ENCODE measurements at regions not wholly inside any gene's neighbourhood (a gene's known extent, or its start where the extent isn't known, plus 50 kb on each side); places are given as distances from the start of the nearest gene placed in this dataset.
"Not testable (repeated sequence)": the region's sequence is repeated elsewhere in the genome, so short reads cannot be mapped to it uniquely, and the experiment has no call there.

GRCh38 chr2:76019128-76019527, 308.4 kb upstream of the GCFC2 start:
- DNase-seq (ENCODE audit: low read depth), result no peak
- H3K4me3 ChIP-seq (ENCODE audit: low read depth, low read length), result no peak overlapping the region
- TF ChIP-seq CTCF (IDR thresholded peaks at IDR 0.05; ENCODE audit: insufficient read depth, low read depth, low read length), result no peak

DNA sequence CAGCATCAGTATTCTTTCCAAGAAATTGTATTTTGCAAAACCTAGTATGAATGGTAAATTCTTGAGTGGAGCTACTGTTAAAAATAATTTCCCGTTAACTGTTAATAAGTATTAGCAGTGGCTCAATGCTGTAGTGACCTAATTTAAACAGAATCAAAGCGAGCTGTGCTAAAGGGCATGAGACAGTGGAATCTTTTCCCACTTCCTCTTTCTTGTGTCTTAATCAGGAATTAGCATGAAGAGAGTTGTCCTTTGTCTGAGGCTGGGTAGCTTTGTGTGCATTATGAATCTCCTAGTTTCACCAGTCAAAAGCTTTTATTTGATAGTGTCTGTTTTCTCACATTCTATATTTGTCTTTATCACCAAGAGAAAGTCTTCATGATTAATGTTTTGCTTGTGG, 298.8 kb upstream of the GCFC2 start:
- no peak for DNase-seq (ENCODE audit: low read depth)
- no peak for TF ChIP-seq CTCF (IDR thresholded peaks at IDR 0.05; ENCODE audit: insufficient read depth, low read depth, low read length)
- H3K4me3 ChIP-seq (ENCODE audit: low read depth, low read length), result no peak overlapping the region

- no peak for TF ChIP-seq CTCF (IDR thresholded peaks at IDR 0.05; ENCODE audit: insufficient read depth, low read depth, low read length)
- no peak for DNase-seq (ENCODE audit: low read depth)
- no peak overlapping the region for H3K4me3 ChIP-seq (ENCODE audit: low read depth, low read length)
These were observed 297.4 kb upstream of the GCFC2 start for GRCh38 chr2:76008001-76008702.

DNA sequence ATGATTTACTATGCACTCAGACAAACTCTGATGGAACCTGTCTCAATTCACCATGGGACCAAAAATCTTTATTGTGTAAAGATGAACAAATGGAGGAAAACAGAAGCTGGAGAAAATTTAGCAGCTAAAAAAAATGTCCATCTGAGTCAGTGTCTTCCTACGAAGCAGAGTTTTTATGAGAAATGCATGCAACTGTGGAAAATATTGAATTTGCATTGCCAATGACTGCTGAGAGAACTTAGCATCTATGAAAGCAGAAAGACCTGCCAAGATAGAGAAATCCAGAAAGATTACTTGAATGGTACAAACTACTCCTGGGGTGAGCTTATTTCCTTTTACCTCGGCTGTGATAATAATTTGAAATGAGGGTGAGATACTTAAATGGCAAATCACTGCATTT, 289.7 kb upstream of the GCFC2 start:
- no peak for DNase-seq (ENCODE audit: low read depth)
- no peak overlapping the region for H3K4me3 ChIP-seq (ENCODE audit: low read depth, low read length)
- TF ChIP-seq CTCF (IDR thresholded peaks at IDR 0.05; ENCODE audit: insufficient read depth, low read depth, low read length), result no peak

DNA sequence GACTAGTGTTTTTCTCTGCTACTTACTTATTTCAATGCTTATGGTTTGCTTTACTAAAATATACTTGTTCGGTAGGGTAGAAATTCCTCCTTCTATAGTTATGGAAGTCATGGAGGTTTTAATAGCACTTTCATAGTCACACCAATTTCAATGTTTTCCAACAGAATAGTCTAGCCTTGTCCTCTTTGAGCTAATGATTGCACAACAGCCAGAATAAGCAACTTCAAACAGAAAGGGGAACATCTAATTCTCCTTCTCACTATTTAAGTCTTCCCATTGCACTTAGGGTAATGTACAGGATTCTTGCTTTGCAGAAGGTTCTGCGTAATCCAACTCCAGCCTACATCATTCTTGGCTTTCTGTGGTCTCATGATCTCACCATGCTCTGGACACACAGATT, 287.7 kb upstream of the GCFC2 start:
- TF ChIP-seq CTCF (IDR thresholded peaks at IDR 0.05; ENCODE audit: insufficient read depth, low read depth, low read length), result no peak
- DNase-seq (ENCODE audit: low read depth), result no peak
- no peak overlapping the region for H3K4me3 ChIP-seq (ENCODE audit: low read depth, low read length)

DNA sequence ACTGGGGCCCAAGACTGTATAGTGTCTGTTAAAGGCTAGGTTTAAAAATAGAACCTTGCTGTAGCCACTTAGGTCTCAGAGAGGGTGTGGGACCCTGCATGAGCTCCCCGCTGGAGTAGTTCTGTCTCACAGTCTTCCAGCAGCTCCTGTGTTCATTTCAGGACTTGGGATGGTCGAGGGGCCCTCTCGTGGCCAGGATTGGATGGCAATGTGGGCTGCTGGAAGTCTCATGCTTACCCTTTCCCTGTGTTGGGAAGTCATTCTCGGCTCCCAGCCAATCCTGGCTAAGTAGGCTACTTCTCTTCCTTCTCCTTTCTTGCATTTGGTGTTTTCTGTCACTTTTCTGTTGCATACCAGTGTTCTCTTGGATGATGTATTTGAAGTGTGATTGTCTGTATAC, 284.0 kb upstream of the GCFC2 start:
- no peak for DNase-seq (ENCODE audit: low read depth)
- H3K4me3 ChIP-seq (ENCODE audit: low read depth, low read length), result no peak overlapping the region
- TF ChIP-seq CTCF (IDR thresholded peaks at IDR 0.05; ENCODE audit: insufficient read depth, low read depth, low read length), result no peak

DNA sequence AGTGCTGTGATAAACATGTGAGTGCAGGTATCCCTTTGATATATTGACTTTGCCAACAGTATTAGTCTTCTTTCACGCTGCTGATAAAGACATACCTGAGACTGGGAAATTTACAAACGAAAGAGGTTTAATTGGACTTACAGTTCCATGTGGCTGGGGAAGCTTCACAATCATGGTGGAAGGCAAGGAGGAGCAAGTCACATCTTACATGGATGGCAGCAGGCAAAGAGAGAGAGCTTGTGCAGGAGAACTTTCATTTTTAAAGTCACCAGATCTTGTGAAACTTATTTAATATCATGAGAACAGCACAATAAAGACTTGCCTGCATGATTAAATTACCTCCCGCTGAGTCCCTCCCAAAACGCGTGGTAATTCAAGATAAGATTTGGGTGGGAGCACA, 277.9 kb upstream of the GCFC2 start:
- not testable (repeated sequence) for DNase-seq (ENCODE audit: low read depth); H3K4me3 ChIP-seq (ENCODE audit: low read depth, low read length)
